GM18519 (cell line): ENCODE measurements at regions not wholly inside any gene's neighbourhood (a gene's known extent, or its start where the extent isn't known, plus 50 kb on each side); places are given as distances from the start of the nearest gene placed in this dataset.
"Not testable (repeated sequence)": the region's sequence is repeated elsewhere in the genome, so short reads cannot be mapped to it uniquely, and the experiment has no call there.

Source experiments
- ATAC-seq: cut with Tn5 transposase; IDR thresholded peaks from one replicate; pipeline ENCODE4 v1.9.1; 2021; ENCODE audit warnings: mild to moderate bottlenecking, moderate library complexity; ENCODE audit not compliant: unreplicated experiment, low FRiP score

DNA sequence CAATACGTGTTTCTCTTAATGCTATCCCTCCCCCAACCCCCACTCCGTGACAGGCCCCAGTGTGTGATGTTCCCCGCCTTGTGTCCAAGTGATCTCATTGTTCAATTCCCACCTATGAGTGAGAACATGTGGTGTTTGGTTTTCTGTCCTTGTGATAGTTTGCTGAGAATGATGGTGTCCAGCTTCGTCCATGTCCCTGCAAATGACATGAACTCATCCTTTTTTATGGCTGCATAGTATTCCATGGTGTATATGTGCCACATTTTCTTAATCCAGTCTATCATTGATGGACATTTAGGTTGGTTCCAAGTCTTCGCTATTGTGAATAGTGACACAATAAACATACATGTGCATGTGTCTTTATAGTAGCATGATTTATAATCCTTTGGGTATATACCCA, 52.5 kb downstream of the KIAA0408 start:
- not testable (repeated sequence) for ATAC-seq

DNA sequence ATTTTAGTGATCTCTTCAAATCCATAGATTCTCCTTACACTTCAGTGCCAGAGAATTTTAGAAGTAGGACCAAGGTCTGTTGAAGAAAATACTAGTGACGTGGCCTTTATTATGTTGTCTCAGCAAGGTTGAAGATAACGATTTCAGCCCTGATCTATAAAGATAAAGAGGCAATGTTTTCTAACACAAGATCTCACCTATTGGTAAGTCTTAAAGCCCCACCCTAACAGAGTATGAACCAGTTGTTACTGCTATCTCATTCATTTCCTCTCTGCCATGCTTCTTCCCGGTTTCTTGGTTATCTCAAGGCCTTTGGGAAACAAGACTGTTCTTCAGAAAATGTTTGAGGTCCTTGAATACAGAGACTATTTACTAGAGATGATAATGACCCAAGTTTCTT, 53.1 kb downstream of the KIAA0408 start:
- ATAC-seq = no peak

- ATAC-seq = no peak
Observed at GRCh38 chr6:127404594-127405178, 54.5 kb downstream of the KIAA0408 start.

DNA sequence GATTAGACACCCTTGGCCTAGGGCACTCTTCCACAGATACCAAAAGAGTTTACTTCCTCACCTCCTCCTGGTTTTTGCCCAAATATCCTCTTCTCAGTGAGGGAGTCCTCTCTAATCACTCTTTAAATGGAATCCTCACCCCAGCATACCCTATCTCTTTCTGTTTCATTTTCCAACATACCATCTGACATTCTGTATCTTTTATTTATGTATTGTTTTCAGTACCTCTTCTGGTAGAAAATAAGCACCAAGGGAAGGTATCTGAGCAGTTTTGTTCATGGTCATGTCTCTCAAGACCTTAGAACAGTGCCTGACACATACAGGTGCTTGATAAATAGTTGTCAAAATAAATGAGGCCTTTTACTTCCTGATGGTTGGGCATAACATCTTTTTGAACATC, 55.1 kb downstream of the KIAA0408 start:
- ATAC-seq = peak; percentile 63

DNA sequence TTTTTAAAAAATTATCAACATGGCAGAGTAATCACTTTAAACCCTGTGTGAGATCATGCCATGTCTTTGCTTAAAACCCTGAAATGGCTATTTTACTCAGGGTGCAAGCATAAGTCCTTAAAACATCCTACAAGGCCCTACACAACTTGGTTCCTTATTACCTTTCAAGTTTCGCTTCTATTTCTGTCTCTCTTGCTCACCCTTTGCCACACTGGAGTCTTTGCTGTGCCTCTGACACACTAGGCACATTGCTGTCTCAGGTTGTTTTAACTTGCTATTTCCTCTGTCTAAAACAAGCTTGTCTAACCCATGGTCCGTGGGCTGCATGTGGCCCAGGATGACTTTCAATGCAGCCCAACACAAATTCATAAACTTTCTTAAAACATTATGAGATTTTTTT, 55.6 kb downstream of the KIAA0408 start:
- ATAC-seq = peak; percentile 88

- ATAC-seq = peak; percentile 24
Observed at GRCh38 chr6:127402890-127403617, 56.1 kb downstream of the KIAA0408 start.

DNA sequence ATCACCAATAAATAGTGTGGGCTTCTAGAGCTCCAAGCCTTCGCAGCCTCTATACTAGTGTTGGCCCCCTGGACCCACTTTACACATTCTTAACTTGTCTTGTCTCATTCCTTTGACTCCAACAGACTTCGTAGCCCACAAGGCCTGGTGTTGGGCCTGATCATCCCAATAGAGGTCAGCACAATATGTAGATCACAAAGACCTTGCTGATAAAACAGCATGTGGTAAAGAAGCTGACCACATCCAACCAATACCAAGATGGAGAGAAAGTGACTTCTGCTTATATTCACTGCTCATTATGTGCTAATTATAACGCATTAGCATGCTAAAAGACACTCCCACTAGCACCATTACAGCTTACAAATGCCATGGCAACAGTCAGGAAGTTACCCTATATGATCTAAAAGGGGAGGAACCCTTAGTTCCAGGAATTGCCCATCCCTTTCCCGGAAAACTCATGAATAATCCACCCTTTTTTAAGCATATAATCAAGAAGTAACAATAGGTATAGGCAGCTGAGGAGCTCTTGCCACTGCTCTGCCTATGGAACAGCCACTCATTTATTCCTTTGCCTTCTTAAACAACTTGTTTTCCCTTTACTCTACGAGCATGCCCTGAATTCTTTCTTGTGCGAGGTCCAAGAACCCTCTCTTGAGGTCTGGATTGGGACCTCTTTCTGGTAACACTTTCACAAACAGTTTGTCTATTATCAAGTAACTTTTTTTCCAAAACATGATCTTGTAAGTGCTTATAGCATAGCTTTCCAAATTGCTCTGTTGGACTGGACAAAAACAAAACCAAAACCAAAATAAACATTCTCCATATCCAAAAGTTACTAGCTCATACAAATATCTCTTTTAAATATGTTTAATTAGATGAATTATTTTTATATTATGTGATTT, 54.6 kb upstream of the ECHDC1 start:
- ATAC-seq = no peak

- not testable (repeated sequence) for ATAC-seq
Observed at GRCh38 chr6:127397171-127397597, 53.8 kb upstream of the ECHDC1 start.
